SU-DHL-6 (cell line): ENCODE measurements at regions not wholly inside any gene's neighbourhood (a gene's known extent, or its start where the extent isn't known, plus 50 kb on each side); places are given as distances from the start of the nearest gene placed in this dataset.
"Not testable (repeated sequence)": the region's sequence is repeated elsewhere in the genome, so short reads cannot be mapped to it uniquely, and the experiment has no call there.

Experiments
- H2AFZ ChIP-seq: fragments of 200-600 bp; sonication (generic); 2 replicates; pipeline ENCODE4 v1.6.1; 2014; ENCODE audit warnings: low read depth, mild to moderate bottlenecking, moderate library complexity, mixed read lengths, antibody characterized with exemption, low read length; ENCODE audit not compliant: severe bottlenecking
- H3F3A ChIP-seq: fragments of 200-600 bp; shearing (Covaris generic); 2 replicates; pipeline ENCODE4 v1.6.0; 2016; ENCODE audit warnings: antibody characterized with exemption, mild to moderate bottlenecking; ENCODE audit not compliant: insufficient read depth
- H3K27ac ChIP-seq: fragments of 200-600 bp; sonication (generic); 2 replicates; pipeline ENCODE4 v1.5.1; 2016; ENCODE audit warnings: low read depth, mild to moderate bottlenecking, low read length, moderate library complexity, mixed read lengths
- H3K27me3 ChIP-seq: fragments of 200-600 bp; sonication (generic), shearing (Covaris generic); 2 replicates; pipeline ENCODE4 v1.6.0; 2014; ENCODE audit warnings: mild to moderate bottlenecking, low read length
- H3K36me3 ChIP-seq: fragments of 200-600 bp; sonication (generic); 2 replicates; pipeline ENCODE4 v1.6.1; 2014; ENCODE audit warnings: mild to moderate bottlenecking, low read length, mixed read lengths
- H3K4me2 ChIP-seq: fragments of 300-600, 200-600 bp; shearing (Covaris generic), sonication (generic); 2 replicates; pipeline ENCODE4 v1.6.0; 2014; ENCODE audit warnings: low read length, low read depth, mild to moderate bottlenecking; ENCODE audit not compliant: poor library complexity, severe bottlenecking
- H3K4me3 ChIP-seq: fragments of 200-600 bp; sonication (generic); 2 replicates; pipeline ENCODE4 v1.5.1; 2014; ENCODE audit warnings: antibody characterized with exemption, low read length, mild to moderate bottlenecking, mixed read lengths; ENCODE audit not compliant: insufficient read depth, poor library complexity, severe bottlenecking
- H3K79me2 ChIP-seq: fragments of 200-600 bp; sonication (generic); 2 replicates; pipeline ENCODE4 v1.6.1; 2014; ENCODE audit warnings: mild to moderate bottlenecking, low read length, moderate library complexity; ENCODE audit not compliant: insufficient read depth
- H3K9ac ChIP-seq: fragments of 200-600 bp; sonication (generic); 2 replicates; pipeline ENCODE4 v1.7.0; 2014; ENCODE audit warnings: mild to moderate bottlenecking, low read length
- H3K9me2 ChIP-seq: fragments of 200-600 bp; sonication (generic); replicated peaks from 2 replicates; pipeline ENCODE4 v1.6.1; 2014; ENCODE audit warnings: low read length; ENCODE audit not compliant: insufficient read depth
- H3K9me3 ChIP-seq: fragments of 200-600 bp; sonication (generic); 2 replicates; pipeline ENCODE4 v1.6.1; 2014; ENCODE audit warnings: low read length, mixed read lengths; ENCODE audit not compliant: insufficient read depth
- H4K20me1 ChIP-seq: fragments of 200-600 bp; sonication (generic); 2 replicates; pipeline ENCODE4 v1.6.1; 2014; ENCODE audit warnings: low read depth, mild to moderate bottlenecking, antibody characterized with exemption, low read length, moderate library complexity, mixed read lengths
- CTCF ChIP-seq: fragments of 200-600 bp; sonication (generic); IDR thresholded peaks from one replicate; pipeline ENCODE4 v1.5.1; 2017; ENCODE audit warnings: antibody characterized with exemption, mild to moderate bottlenecking, low read length, moderate library complexity; ENCODE audit not compliant: insufficient read depth, poor library complexity, severe bottlenecking
- EZH2phosphoT487 ChIP-seq: fragments of 200-600 bp; sonication (generic), shearing (Covaris generic); conservative IDR thresholded peaks from 2 replicates; pipeline ENCODE4 v1.6.1; 2018; ENCODE audit warnings: mild to moderate bottlenecking, antibody characterized with exemption, low read length, moderate library complexity, mixed read lengths

- H3K36me3 ChIP-seq, result no peaks in the 10 kb centered on the region
- H3K4me2 ChIP-seq, result no peak overlapping the region
- H3K9me3 ChIP-seq, result no peaks in the 10 kb centered on the region
- H3K4me3 ChIP-seq, result no peak overlapping the region
- no peaks in the 10 kb centered on the region for H4K20me1 ChIP-seq
- no peaks in the 10 kb centered on the region for H3K9me2 ChIP-seq
- H3K27me3 ChIP-seq, result no peaks in the 10 kb centered on the region
- H3F3A ChIP-seq, result no peaks in the 10 kb centered on the region
- H3K27ac ChIP-seq, result no peak overlapping the region
- no peaks in the 10 kb centered on the region for H3K79me2 ChIP-seq
- H3K9ac ChIP-seq, result no peak overlapping the region
- H2AFZ ChIP-seq, result no peak overlapping the region
- TF ChIP-seq CTCF (no peak), EZH2phosphoT487 (no peak)
Measured at GRCh38 chr11:82043316-82043715, 690.3 kb downstream of the FAM181B start.

DNA sequence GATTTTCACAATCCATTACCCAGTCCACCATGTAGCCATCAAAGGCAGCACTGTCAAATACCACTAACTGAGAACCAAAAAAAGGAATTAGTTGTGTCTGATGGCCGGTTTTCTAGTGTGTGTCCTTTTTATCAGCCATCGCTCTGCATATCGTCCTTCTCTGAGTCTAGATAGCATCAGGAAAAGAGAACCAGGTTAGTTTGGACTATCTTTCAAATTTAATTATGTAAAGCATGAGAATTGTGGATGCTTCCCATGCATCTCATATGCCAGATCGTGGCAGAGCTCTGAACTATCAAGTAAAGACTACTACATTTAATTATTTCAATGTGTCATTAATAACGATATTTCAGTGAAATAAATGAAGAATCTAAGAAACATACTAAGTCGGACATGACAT is 691.9 kb downstream of the FAM181B start:
- Histone ChIP-seq H3K79me2 (no peaks in the 10 kb centered on the region), H4K20me1 (no peaks in the 10 kb centered on the region), H3K9me2 (no peaks in the 10 kb centered on the region), H3K9me3 (no peaks in the 10 kb centered on the region), H2AFZ (no peak overlapping the region), H3K27ac (no peak overlapping the region), H3K36me3 (no peaks in the 10 kb centered on the region), H3K9ac (no peak overlapping the region), H3K27me3 (no peaks in the 10 kb centered on the region), H3K4me2 (no peak overlapping the region), H3F3A (no peaks in the 10 kb centered on the region), H3K4me3 (no peak overlapping the region)
- no peak for TF ChIP-seq EZH2phosphoT487

DNA sequence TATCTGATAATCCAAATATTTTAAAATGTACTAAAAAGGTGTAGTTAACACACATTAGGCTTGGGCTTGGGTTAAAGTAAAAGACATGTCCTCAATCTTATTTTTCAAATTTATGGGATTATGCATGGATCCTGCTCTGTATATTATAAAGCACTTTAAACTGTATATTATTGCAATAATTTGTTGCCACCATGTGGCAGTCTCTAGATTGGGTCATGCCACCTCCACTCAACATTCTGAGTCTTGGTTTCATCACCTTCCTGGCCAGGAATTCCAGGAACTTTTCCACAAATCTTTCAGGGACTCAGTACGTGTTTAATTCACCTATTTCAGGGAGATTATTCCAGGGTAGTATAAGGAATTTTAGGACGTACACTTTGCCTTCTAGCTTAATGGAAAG is 695.5 kb downstream of the FAM181B start:
- Histone ChIP-seq H3K9me3 (no peaks in the 10 kb centered on the region), H3K4me2 (no peak overlapping the region), H3K27me3 (no peaks in the 10 kb centered on the region), H3K27ac (no peak overlapping the region), H3F3A (no peaks in the 10 kb centered on the region), H3K36me3 (no peaks in the 10 kb centered on the region), H4K20me1 (no peaks in the 10 kb centered on the region), H2AFZ (no peak overlapping the region), H3K4me3 (no peak overlapping the region), H3K9ac (no peak overlapping the region), H3K79me2 (no peaks in the 10 kb centered on the region), H3K9me2 (no peaks in the 10 kb centered on the region)
- no peak for TF ChIP-seq EZH2phosphoT487
- no peak for TF ChIP-seq CTCF

GRCh38 chr11:82034527-82034926 is 699.1 kb downstream of the FAM181B start:
- H3K4me2 ChIP-seq, result no peak overlapping the region
- no peak for TF ChIP-seq EZH2phosphoT487
- H3K9me3 ChIP-seq, result no peaks in the 10 kb centered on the region
- no peaks in the 10 kb centered on the region for H4K20me1 ChIP-seq
- no peak overlapping the region for H3K9ac ChIP-seq
- H2AFZ ChIP-seq, result no peak overlapping the region
- H3K4me3 ChIP-seq, result no peak overlapping the region
- no peaks in the 10 kb centered on the region for H3K36me3 ChIP-seq
- no peaks in the 10 kb centered on the region for H3K79me2 ChIP-seq
- no peaks in the 10 kb centered on the region for H3K27me3 ChIP-seq
- H3F3A ChIP-seq, result no peaks in the 10 kb centered on the region
- H3K9me2 ChIP-seq, result no peaks in the 10 kb centered on the region
- H3K27ac ChIP-seq, result no peak overlapping the region

GRCh38 chr11:82027335-82027734 is 706.3 kb downstream of the FAM181B start:
- not testable (repeated sequence) for H3K9me3 ChIP-seq, H3K27me3 ChIP-seq, H4K20me1 ChIP-seq, H3K4me3 ChIP-seq, H2AFZ ChIP-seq, H3K36me3 ChIP-seq, H3K79me2 ChIP-seq, H3K27ac ChIP-seq, H3K9me2 ChIP-seq, H3K9ac ChIP-seq, H3F3A ChIP-seq, H3K4me2 ChIP-seq
